Anterior cingulate cortex (tissue), 58 donors: ENCODE measurements at regions not wholly inside any gene's neighbourhood (a gene's known extent, or its start where the extent isn't known, plus 50 kb on each side); places are given as distances from the start of the nearest gene placed in this dataset.
"Not testable (repeated sequence)": the region's sequence is repeated elsewhere in the genome, so short reads cannot be mapped to it uniquely, and the experiment has no call there.

Experiments used
- DNase-seq, 58 donors: peaks; one replicate each; lab custom pipeline; 2025; lab: John Stamatoyannopoulos, UW

DNA sequence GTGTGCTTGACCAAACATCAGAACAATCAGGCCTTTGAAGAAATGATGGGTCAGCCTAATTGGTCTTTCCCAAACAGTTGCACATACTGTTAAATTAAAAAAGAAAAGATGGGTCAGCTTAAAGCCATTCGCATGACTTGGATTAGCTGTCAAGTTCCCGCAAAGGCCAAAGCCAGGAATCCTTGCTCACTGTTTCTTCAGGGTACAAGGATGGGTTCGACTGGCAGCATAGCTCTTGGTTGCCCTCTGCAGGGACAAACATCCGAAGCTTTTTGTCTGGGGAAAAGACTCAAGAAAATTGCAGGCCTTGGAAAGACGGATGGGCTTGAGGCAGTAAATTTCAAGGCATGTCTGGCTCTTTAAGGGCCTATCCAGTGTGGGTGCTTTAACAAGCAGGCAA is 168.0 kb downstream of the HDGFL1 start:
- DNase-seq = peak in 45 of 58 donors; percentile 1 to 65 (median 24)

DNA sequence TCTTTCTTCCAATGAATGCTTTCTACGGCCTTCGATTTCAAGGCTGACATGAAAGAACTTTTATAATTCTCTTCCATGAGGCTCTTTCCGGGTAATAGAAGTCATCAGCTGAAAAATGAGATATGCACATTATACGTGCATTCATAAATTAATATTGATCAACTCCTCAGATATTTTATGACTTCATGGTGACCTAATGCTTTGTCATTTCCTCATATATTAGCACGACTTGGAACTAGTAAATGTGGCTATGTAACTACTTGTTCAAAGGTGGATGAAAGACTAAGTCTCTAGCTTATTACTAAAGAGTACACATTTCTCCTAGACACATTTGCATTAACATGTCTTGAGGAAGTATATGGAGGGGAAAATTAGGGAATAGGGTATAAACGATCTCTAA is 168.8 kb downstream of the HDGFL1 start:
- no peak for DNase-seq

DNA sequence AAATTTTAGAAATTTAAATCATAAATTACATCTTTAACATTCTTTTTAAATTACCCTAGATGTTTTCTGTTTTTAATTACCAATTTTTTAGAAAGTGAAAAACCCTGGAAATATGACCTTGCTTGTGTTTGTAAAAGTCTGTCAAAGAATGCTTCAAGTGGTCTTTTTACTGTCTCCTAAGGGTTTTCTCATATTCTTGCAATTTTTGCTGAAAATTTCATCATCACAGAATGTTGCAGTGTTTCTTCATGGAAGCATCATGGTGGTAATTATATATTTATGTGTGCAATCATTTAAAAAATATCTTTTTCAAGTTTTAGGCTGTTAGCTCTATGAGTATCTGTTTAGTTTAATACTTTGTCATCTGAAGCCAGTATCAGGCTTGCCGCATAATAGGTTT is 178.2 kb downstream of the HDGFL1 start:
- DNase-seq = no peak

DNA sequence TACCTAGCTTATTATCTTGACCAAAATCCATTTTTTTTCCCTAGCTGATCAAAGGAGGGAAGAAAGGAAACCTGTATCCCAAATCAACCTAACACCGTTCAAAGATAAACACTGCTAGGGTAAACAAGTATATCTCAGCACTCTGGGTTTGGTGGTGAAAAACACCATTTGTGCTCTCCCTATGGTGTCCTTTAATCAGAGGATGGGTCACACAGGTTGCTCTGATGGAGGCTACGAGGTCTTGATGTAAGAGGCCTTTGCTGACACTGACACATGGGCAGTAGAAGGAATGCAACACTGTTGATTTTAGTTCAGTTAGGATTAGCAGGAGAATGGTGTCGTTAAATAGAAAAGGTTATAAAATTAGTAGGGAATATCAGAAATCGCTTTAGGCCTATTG is 179.3 kb downstream of the HDGFL1 start:
- DNase-seq = no peak

DNA sequence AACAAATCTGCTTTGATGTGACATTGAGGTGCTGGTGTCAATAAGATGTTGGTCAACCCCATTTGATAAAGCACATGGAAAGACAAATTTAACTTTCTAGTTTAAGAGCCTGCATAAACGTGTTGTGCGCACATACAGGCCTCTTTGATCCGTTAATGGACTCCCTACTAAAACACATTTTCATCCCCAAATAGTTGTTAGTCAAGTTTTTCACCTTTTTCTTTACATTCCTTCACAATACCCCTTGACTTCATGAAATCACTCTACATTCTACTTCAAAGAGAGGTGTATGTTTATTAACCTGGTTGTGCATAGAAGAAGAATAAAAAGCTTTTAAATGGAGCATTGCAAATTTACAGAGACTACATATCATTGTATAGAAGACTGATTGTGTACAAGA is 180.3 kb downstream of the HDGFL1 start:
- no peak for DNase-seq

DNA sequence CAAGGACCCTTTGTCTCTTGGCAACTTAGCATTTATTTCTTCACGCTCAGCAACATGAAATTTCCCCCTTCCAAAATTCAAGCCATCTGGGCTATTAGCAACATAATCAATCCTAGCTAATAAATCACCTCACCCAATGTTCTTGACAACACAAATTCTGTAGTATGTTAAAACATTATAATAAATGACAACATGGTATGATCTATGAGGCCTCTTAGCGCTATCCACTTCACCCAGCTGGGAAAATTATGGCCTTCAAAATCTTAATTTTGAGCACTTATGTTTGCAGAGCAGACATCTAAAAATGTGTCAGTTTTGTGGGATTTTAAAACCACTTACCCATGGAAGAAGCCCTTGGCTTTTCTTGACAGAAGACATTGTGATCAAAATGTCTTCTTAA is 181.9 kb downstream of the HDGFL1 start:
- DNase-seq = no peak

DNA sequence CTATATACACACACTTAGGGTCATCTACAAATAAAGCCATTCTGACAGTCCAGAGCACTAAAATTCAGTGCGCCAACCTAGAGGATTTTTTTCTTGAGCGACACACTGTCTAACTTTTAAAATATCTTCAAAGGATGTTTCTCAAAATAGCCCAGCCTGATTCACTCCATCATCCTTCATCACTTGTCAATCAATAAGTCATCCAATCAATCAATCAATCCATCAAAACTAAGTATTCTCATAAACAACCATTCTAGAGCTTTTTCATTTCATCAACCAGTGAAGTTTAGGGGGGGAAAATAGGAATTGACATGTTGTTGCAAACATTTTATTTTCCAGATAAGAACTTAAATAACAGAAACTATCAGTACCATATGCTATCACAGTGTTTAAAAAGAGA is 183.2 kb downstream of the HDGFL1 start:
- no peak for DNase-seq

DNA sequence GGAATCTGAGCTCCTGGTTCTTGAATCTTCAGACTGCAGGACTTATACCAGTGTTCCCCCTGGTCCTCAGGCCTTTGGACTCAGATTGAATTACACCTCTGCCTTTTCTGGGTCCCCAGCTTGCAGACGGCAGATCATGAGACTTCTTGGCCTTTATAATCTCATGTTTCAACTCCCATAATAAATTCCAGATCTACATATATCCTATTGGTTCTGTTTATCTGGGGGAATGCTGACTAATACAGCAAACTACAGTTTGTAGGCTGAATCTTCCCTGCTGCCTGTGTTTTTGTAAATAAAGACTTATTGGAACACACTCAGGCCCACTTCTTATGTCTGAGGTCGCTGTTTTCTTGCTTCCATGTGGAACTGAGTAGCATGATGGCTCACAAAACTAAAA is 184.7 kb downstream of the HDGFL1 start:
- DNase-seq = no peak

DNA sequence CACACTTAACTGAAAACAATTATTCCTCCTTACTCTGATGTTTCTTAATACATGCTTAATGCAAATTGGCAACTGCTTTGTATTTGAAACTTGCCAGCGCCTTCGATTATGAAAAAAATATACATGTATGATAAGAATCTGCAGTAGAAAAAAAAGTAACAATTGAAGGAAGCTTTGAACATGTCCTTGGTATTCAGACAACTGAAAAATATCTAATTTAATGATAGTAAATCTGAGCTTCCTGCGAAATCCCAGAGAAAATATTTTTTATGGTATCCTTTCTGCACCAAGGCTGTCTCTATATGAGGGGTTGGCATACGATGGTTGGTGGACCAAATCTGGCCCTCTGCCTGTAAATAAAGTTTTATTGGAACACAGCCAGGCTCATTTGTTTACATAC is 186.2 kb downstream of the HDGFL1 start:
- DNase-seq = no peak

DNA sequence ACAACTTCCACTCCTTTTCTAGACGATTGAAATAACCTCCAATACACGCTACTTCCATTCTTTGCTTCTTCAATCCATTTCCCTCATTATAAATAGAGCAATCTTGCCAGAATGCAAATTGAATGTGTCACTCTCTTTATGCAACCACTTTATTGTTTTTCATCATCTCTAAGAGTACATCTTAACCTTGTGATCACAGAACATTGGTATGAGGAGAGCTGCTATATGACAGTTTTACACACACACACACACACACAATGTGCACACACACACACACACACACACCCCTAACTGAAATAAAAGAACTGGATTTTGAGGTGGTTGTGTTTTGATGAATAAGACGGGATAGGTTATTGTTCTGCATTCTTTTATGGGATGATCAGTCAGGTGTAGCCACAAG is 187.0 kb downstream of the HDGFL1 start:
- DNase-seq = no peak

DNA sequence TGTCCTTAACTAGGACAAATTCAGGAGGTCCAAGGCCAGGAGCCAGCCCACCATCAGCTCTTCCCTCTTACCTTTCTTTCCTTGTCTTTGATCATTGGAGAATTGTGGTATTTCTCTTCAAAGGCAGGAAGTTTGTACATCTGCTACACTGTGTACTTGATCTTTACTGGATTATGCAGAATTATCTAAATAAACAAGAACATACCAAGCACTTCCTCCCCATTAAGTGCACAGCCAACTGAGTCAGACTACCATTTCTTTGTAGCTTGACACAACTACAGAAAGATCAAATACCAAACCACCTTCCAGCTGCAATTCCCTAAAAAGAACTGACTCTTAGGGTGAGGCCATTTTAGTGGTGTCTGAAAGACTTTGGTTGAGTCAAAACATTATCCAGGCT is 195.1 kb downstream of the HDGFL1 start:
- DNase-seq = no peak

DNA sequence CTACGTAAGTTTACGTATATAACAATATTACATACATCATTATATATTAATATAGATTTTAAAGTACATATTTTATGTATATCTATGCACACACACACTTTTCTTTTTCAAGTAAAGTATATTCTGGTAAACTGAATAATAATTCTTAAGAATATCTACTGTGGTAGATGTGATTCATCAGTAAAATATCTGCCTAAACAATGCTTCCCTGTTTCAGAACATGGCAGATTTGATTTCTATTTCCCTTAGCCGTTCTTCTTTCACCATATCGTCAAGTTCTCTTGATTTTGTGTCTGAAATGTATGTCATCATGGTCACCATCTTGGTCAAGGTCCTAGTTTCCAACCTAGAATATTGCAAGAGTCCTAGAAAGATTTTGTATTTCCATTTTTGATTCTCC is 195.6 kb downstream of the HDGFL1 start:
- no peak for DNase-seq

DNA sequence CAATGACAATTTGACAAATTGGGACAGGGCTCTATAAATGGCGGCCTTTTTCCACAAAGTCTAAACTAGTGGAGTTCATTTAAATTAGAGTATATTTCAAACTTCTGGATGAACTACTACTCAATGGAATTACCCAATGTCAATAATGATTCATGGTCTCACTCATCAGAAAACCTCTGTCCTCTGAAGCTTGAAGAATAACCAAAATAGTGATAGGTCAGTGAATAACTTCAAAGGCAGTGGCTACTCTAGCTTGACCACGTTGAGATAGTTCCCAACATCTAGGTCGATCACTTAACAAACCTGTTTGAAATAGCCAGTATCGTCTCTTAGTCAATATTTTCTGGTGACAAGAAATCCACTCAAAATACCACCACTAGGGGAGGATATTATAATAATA is 197.6 kb downstream of the HDGFL1 start:
- DNase-seq = no peak

DNA sequence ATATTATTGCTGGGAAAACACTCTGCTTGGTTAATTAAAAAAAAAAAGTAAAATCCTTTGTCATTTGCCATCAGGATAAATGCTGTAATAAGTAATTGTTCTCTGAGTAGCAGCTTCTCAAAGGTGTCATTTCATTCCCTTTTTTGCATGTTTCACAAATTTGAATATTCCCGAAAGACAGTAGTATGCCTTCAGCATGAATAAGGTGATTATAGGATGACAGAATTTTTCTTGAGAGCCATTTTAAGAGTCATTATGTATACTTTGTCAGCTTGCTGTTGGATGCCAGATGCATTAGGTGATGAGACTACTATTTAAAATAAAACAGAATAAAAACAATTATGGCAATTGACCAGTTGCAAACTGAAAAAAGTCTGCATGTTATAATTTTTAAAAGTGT is 200.7 kb downstream of the HDGFL1 start:
- no peak for DNase-seq

DNA sequence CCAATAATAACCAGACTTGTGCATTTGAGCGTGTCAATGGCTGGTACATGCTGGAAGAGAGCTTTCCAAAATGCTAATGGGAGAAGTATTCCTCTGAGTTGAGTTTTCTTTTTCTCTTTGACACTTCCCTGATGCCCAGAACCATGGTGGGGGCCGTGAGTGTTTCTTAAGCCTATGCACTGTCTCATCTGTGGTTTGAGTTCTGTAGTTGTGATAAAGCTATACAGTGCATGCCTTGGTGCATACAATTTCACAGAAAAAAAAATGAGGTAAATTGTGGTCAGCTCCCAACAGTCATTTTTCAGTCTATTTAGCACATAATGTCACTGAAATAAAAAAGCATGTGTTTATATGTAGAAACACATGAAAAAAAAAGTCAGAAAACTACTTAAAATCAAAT is 204.8 kb downstream of the HDGFL1 start:
- no peak for DNase-seq

DNA sequence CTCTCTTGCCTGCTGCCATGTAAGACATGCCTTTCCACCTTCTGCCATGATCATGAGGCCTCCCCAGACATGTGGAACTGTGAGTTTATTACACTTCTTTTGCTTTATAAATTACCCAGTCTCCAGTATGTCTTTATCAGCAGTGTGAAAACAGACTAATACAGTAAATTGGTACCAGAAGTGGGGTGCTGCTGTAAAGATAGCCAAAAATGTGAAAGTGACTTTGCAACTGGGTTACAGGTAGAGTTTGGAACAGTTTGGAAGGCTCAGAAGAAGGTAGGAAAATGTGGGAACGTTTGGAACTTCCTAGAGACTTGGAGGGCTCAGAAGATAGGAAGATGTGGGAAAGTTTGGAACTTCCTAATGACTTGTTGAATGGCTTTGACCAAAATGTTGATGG is 209.1 kb downstream of the HDGFL1 start:
- DNase-seq = not testable (repeated sequence)

DNA sequence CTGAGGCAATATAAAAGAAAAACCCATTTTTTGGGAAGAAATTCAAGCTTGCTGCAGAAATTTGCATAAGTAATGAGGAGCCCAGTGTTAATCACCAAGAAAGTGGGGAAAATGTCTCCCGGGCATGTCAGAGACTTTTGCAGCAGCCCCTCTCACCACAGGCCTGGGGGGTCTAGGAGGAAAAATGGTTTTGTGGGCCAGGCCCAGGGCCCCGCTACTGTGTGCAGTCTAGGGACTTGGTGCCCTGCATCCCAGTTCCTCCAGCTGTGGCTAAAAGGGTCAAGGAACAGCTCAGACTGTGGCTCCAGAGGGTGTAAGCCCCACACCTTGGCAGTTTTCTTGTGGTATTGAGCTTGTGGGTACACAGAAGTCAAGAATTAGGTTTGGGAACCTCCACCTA is 209.7 kb downstream of the HDGFL1 start:
- no peak for DNase-seq

DNA sequence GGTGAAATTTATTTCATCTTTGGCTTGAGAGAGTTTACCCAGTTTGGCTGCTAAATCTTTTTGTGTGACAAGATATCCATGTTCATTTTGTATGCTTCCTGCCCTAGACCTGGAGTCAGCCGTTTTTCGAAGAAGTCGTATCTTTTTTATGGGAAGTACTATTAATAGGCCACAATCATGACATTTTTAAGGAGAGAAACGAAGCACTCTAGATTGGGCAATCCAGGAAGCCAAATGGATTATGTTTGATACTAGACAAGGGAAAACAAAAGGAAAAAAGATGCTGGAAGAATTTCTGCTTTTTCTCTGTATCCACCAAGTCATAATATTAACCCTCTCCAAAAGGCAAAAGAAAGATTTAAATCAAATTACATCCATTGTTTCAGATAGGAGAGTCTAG is 214.6 kb downstream of the HDGFL1 start:
- DNase-seq = no peak

DNA sequence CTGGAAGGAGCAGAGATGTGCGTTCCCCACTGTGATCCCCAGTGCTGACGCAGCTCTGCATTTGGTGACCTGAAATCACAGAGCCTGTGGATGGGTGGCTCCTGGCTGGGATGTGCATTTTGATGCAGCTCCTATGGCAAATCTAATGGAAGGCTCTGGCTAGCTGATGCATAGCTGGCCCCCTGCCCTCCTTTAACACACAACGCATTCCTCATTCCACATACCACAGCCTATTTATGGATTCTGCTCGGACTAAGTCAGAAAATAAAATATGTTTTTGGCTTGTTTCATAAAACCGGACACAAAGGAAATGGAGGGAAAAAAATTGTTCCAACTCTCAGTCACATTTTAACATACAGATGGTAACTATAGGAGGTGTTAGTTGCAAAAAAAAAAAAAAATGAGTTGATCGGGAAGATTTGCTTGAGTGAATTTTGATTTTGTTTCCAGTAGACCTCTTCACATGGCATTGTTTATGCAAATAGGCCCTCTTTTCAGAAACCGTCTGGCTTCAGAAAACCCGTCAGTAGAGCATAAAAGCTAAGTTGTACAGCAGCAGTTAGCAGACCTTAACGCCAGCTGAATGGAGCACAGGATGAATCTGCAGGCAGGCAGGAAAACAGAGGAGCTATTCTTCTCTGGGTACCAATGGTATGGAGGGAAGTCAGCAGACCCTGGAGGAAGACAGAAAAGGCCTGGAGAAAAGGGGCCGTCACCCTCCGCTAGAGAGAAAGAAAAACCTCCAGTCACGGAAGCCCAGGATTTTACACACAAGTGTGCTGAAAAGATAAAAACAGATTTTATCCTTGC is 215.4 kb downstream of the HDGFL1 start:
- peak in 48 of 58 donors; percentile 1 to 70 (median 22) for DNase-seq

DNA sequence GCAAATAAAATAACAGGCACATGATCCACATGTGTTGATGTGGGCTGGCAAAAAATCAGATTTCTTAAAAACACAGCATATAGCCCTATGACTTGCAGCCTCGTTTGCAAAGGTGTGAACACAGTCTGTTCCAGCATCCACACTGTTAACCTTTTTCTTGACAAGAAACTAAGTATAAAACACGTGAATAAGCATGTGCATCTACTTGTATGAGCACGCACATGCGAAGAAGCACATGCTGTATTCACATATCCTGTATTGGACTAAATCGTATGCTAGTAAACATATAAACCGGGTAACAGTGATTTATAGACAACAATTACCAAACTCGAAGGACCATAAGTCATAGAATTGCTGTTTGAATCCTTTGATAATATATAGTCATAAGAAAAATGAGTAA is 218.7 kb downstream of the HDGFL1 start:
- no peak for DNase-seq

DNA sequence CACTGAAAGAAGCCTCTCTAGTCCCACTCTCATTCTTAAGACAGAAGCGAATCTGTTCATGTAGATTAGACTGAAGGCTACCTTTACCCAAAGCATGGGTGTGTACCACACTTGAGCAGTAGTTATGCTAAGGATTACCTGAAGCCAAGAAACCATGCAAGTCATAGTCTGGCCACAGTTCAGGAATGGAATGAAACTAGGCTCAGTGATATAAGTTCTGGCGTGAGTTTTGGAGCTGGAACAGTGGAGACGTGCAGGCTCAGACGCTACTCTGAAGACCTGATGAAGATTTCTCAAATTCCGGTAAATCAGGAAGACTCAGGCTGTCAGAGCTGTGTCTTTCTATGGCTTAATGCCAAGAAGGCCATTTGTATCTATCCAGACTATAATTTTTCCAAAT is 219.9 kb downstream of the HDGFL1 start:
- no peak for DNase-seq

DNA sequence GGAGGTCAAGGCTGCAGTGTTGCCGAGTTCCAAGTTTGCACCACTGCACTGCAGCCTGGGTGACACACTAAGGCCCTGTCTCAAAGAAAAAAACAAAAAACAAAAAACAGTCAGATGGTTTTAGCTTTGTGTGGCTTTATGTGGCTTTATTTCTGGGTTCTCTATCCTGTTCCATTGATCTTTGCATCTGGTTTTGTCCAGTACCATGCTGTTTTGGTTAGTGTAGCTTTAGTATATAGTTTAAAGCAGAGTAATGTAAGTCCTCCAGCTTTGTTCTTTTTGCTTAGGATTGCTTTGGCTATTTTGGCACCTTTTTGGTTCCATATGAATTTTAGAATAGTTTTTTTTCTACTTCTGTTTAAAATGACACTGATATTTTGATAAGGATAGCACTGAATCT is 225.5 kb downstream of the HDGFL1 start:
- no peak for DNase-seq

DNA sequence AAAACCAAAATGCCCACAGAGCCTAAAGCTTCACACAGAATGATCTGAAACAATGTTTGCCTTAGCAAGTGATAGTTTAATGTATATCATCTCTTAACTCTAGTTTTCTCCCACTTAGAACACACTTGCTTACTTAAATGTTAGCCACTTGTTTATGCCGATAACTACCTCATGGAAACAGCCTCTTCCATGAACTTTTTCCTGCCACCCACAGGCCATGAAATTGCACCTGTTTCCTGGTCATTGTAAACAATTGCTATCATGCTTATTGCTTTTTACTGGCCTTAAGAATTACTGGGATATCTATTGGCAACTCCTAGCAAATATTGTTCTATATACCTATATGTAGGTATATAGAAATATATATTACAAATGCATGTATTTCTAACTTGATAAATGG is 231.1 kb downstream of the HDGFL1 start:
- DNase-seq = no peak
